Upper lobe of left lung (tissue), 4 donors: ENCODE measurements at regions not wholly inside any gene's neighbourhood (a gene's known extent, or its start where the extent isn't known, plus 50 kb on each side); places are given as distances from the start of the nearest gene placed in this dataset.

Experiments used
- CTCF ChIP-seq, 6 experiments: fragments of 450-650 bp in 4 of 6; fragments of 200-600 bp in 2 of 6; sonication (generic) in 2 of 6; IDR thresholded peaks; one replicate each; pipeline ENCODE4 v1.5.1; 2016 to 2019; ENCODE audit warnings: antibody characterized with exemption in 6 of 6
- EP300 ChIP-seq, 4 donors: sonication (generic); formaldehyde crosslinking; IDR thresholded peaks; one replicate each; pipeline ENCODE4 v1.5.1; 2017; ENCODE audit warnings: antibody characterized with exemption in 4 of 4, control low read depth in 2 of 4
- POLR2A ChIP-seq, 4 donors: fragments of 450-650 bp; IDR thresholded peaks; one replicate each; pipeline ENCODE4 v1.5.1; 2016 to 2017; ENCODE audit warnings: antibody characterized with exemption in 4 of 4, mild to moderate bottlenecking in 2 of 4
- POLR2AphosphoS5 ChIP-seq, 2 donors: sonication (generic); formaldehyde crosslinking; IDR thresholded peaks; one replicate each; pipeline ENCODE4 v1.5.1; 2017; ENCODE audit warnings: antibody characterized with exemption in 2 of 2

DNA sequence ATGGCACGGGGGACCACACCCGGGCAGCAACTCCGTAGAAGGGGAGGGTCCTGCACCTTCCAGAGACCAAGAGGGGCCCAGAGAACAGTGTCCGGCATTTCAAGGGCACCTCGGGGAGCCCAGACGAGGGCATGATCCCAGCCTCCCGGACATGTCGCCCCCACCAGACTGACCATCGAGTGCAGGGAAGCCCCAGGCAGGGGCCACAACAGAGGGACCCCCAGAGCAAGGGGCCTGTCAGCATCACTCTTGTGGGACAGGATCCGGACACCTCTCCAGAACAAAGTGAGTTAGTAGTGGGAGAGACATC is 50.4 kb upstream of the CTDP1 start:
- TF ChIP-seq CTCF (IDR thresholded peaks at IDR 0.05) (no peak), POLR2AphosphoS5 (IDR thresholded peaks at IDR 0.05) (no peak), POLR2A (IDR thresholded peaks at IDR 0.05) (no peak), EP300 (IDR thresholded peaks at IDR 0.05) (no peak)
